Calu3 (cell line): ENCODE measurements at regions not wholly inside any gene's neighbourhood (a gene's known extent, or its start where the extent isn't known, plus 50 kb on each side); places are given as distances from the start of the nearest gene placed in this dataset.

Source experiments
- BruUV-seq: library from RNA; stranded (reverse); fragments of 400-500 nt; replicated peaks from 2 replicates; lab custom pipeline; 2021; lab: Mats Ljungman, UMichigan
- CTCF ChIA-PET: fragments of 300-600 bp; sonication (Branson Sonifier 250); formaldehyde crosslinking; loops from one replicate; lab custom pipeline; 2022; ENCODE audit warnings: antibody characterized with exemption; lab: Charles Lee
- DNase-seq: peaks from one replicate; pipeline ENCODE4 v3.0.0; 2022
- H3K27ac Mint-ChIP-seq: one replicate; pipeline ENCODE4 v1.8.0; 2022; ENCODE audit warnings: mixed read lengths; ENCODE audit not compliant: unreplicated experiment
- H3K27me3 Mint-ChIP-seq: one replicate; pipeline ENCODE4 v1.8.0; 2022; ENCODE audit warnings: mixed read lengths; ENCODE audit not compliant: unreplicated experiment
- H3K36me3 Mint-ChIP-seq: one replicate; pipeline ENCODE4 v1.8.0; 2022; ENCODE audit warnings: mild to moderate bottlenecking, moderate library complexity, mixed read lengths; ENCODE audit not compliant: insufficient read depth, unreplicated experiment
- H3K4me1 Mint-ChIP-seq: one replicate; pipeline ENCODE4 v1.8.0; 2022; ENCODE audit warnings: mild to moderate bottlenecking, low read depth, mixed read lengths; ENCODE audit not compliant: unreplicated experiment
- H3K4me3 Mint-ChIP-seq: one replicate; pipeline ENCODE4 v1.8.0; 2022; ENCODE audit warnings: mild to moderate bottlenecking, low read depth, moderate library complexity, mixed read lengths; ENCODE audit not compliant: unreplicated experiment
- H3K9me3 Mint-ChIP-seq: one replicate; pipeline ENCODE4 v1.8.0; 2022; ENCODE audit warnings: low read depth, mixed read lengths; ENCODE audit not compliant: unreplicated experiment
- CTCF ChIP-seq: fragments of 200-600 bp; IDR thresholded peaks from one replicate; pipeline ENCODE4 v1.8.0; 2022; ENCODE audit warnings: antibody characterized with exemption; ENCODE audit not compliant: unreplicated experiment
- intact Hi-C: fragments of 100-400 bp; cut with micrococcal nuclease; formaldehyde crosslinking; loops from one replicate; pipeline ENCODE4 v1.10.0; 2022; ENCODE audit not compliant: unreplicated experiment

- no peaks in the 10 kb centered on the region for H3K36me3 Mint-ChIP-seq
- no peaks in the 10 kb centered on the region for H3K4me1 Mint-ChIP-seq
- CTCF ChIA-PET = no interaction called here
- no TSS peak for BruUV-seq
- H3K27ac Mint-ChIP-seq = no peak overlapping the region
- intact Hi-C loops = no loop called here
- no peak for TF ChIP-seq CTCF
- H3K9me3 Mint-ChIP-seq = no peaks in the 10 kb centered on the region
- no peaks in the 10 kb centered on the region for H3K27me3 Mint-ChIP-seq
- no peak for DNase-seq
- no peak overlapping the region for H3K4me3 Mint-ChIP-seq
Measured at GRCh38 chr6:148288541-148288940, 54.1 kb upstream of the SASH1 start.

GRCh38 chr6:148289153-148289552 is 53.5 kb upstream of the SASH1 start:
- Mint-ChIP-seq H3K27me3 (no peaks in the 10 kb centered on the region), H3K36me3 (no peaks in the 10 kb centered on the region), H3K4me3 (no peak overlapping the region), H3K27ac (no peak overlapping the region), H3K9me3 (no peaks in the 10 kb centered on the region), H3K4me1 (no peaks in the 10 kb centered on the region)
- CTCF ChIA-PET = no interaction called here
- BruUV-seq = no TSS peak
- intact Hi-C loops = no loop called here
- no peak for DNase-seq
- no peak for TF ChIP-seq CTCF

GRCh38 chr6:148291876-148292275 is 50.8 kb upstream of the SASH1 start:
- no peak for DNase-seq
- H3K36me3 Mint-ChIP-seq = no peaks in the 10 kb centered on the region
- no peaks in the 10 kb centered on the region for H3K4me1 Mint-ChIP-seq
- no peak overlapping the region for H3K4me3 Mint-ChIP-seq
- H3K27me3 Mint-ChIP-seq = no peaks in the 10 kb centered on the region
- H3K9me3 Mint-ChIP-seq = no peaks in the 10 kb centered on the region
- intact Hi-C loops = no loop called here
- TF ChIP-seq CTCF = no peak
- no peak overlapping the region for H3K27ac Mint-ChIP-seq
- BruUV-seq = no TSS peak
- CTCF ChIA-PET = interaction anchor here (0.6 kb wide), 1 partner anchor 16 kb away, joined by 5 read pairs; no protein-coding TSS in a partner anchor
